Vagina (tissue), 2 donors: ENCODE measurements at regions not wholly inside any gene's neighbourhood (a gene's known extent, or its start where the extent isn't known, plus 50 kb on each side); places are given as distances from the start of the nearest gene placed in this dataset.

ENCODE experiments used
- CTCF ChIP-seq, 3 experiments: fragments of 450-650 bp in 2 of 3; fragments of 200-600 bp in 1 of 3; sonication (generic) in 1 of 3; IDR thresholded peaks; one replicate each; pipeline ENCODE4 v1.5.1; 2017 to 2019; ENCODE audit warnings: antibody characterized with exemption in 3 of 3, mild to moderate bottlenecking in 2 of 3, moderate library complexity in 2 of 3
- POLR2A ChIP-seq, 2 donors: fragments of 450-650 bp; IDR thresholded peaks; one replicate each; pipeline ENCODE4 v1.6.1; 2017; ENCODE audit warnings: antibody characterized with exemption in 2 of 2, mild to moderate bottlenecking in 2 of 2, moderate library complexity in 2 of 2

GRCh38 chr20:36104244-36104643 lies 50.3 kb upstream of the EPB41L1 start:
- no peak for TF ChIP-seq CTCF (IDR thresholded peaks at IDR 0.05)
- TF ChIP-seq POLR2A (IDR thresholded peaks at IDR 0.05), result no peak
